Neural progenitor cell (in vitro differentiated cells): ENCODE measurements at regions not wholly inside any gene's neighbourhood (a gene's known extent, or its start where the extent isn't known, plus 50 kb on each side); places are given as distances from the start of the nearest gene placed in this dataset.

Source experiments
- DNase-seq: peaks from one replicate; pipeline ENCODE4 v3.0.0-alpha.2; 2016; ENCODE audit warnings: low spot score
- H2AFZ ChIP-seq: fragments of 200-600 bp; sonication (generic); replicated peaks from 2 replicates; pipeline ENCODE4 v1.6.1; 2016; ENCODE audit warnings: antibody characterized with exemption
- H3F3A ChIP-seq: fragments of 200-600 bp; sonication (generic); 2 replicates; pipeline ENCODE4 v1.6.1; 2016; ENCODE audit warnings: antibody characterized with exemption, low read depth
- H3K27ac ChIP-seq: fragments of 200-600 bp; sonication (generic); 2 replicates; pipeline ENCODE4 v1.5.1; 2016; ENCODE audit warnings: mild to moderate bottlenecking
- H3K27me3 ChIP-seq: fragments of 200-600 bp; sonication (generic); 2 replicates; pipeline ENCODE4 v1.6.1; 2016; ENCODE audit warnings: mild to moderate bottlenecking, moderate library complexity
- H3K36me3 ChIP-seq: fragments of 200-600 bp; sonication (generic); 2 replicates; pipeline ENCODE4 v1.5.1; 2016
- H3K4me1 ChIP-seq: fragments of 200-600 bp; sonication (generic); 2 replicates; pipeline ENCODE4 v1.6.1; 2016; ENCODE audit warnings: mixed run types
- H3K4me2 ChIP-seq: fragments of 200-600 bp; sonication (generic); 2 replicates; pipeline ENCODE4 v1.6.1; 2016
- H3K4me3 ChIP-seq: fragments of 200-600 bp; sonication (generic); 2 replicates; pipeline ENCODE4 v1.5.1; 2016
- H3K79me2 ChIP-seq: fragments of 200-600 bp; sonication (generic); 2 replicates; pipeline ENCODE4 v1.6.1; 2016; ENCODE audit warnings: low read depth
- H3K9ac ChIP-seq: fragments of 200-600 bp; sonication (generic); 2 replicates; pipeline ENCODE4 v1.6.1; 2016
- H3K9me3 ChIP-seq: fragments of 200-600 bp; sonication (generic); 2 replicates; pipeline ENCODE4 v1.5.1; 2016; ENCODE audit warnings: low read depth
- H4K20me1 ChIP-seq: fragments of 200-600 bp; sonication (generic); 2 replicates; pipeline ENCODE4 v1.6.1; 2016; ENCODE audit warnings: low read depth
- H3K27ac Mint-ChIP-seq: 3 replicates; pipeline ENCODE4 v1.8.0; 2021; ENCODE audit warnings: mixed read lengths
- H3K27me3 Mint-ChIP-seq: 2 replicates; pipeline ENCODE4 v1.8.0; 2022; ENCODE audit warnings: low read depth, mild to moderate bottlenecking, inconsistent platforms, moderate library complexity, mixed read lengths; ENCODE audit not compliant: insufficient read depth
- H3K36me3 Mint-ChIP-seq: 3 replicates; pipeline ENCODE4 v1.8.0; 2021; ENCODE audit warnings: mixed read lengths
- H3K4me1 Mint-ChIP-seq: 3 replicates; pipeline ENCODE4 v1.8.0; 2021; ENCODE audit warnings: mixed read lengths
- H3K4me3 Mint-ChIP-seq: 3 replicates; pipeline ENCODE4 v1.8.0; 2021; ENCODE audit warnings: mild to moderate bottlenecking, moderate library complexity, mixed read lengths
- H3K9me3 Mint-ChIP-seq: 3 replicates; pipeline ENCODE4 v1.8.0; 2020; ENCODE audit warnings: mixed read lengths
- CTCF ChIP-seq: fragments of 200-600 bp; sonication (generic); IDR thresholded peaks from 2 replicates; pipeline ENCODE4 v1.5.1; 2017; ENCODE audit warnings: antibody characterized with exemption, mild to moderate bottlenecking
- EZH2 ChIP-seq: fragments of 200-600 bp; sonication (generic); IDR thresholded peaks from 2 replicates; pipeline ENCODE4 v1.6.1; 2017; ENCODE audit warnings: antibody characterized with exemption, mild to moderate bottlenecking, moderate library complexity
- EZH2phosphoT487 ChIP-seq: fragments of 200-600 bp; sonication (generic); IDR thresholded peaks from 2 replicates; pipeline ENCODE4 v1.6.1; 2017; ENCODE audit warnings: antibody characterized with exemption

- peaks cover 33% of the 10 kb centered on the region for H3K27me3 ChIP-seq
- no peak overlapping the region for H3K4me2 ChIP-seq
- Mint-ChIP-seq H3K4me3 (no peak overlapping the region), H3K36me3 (no peaks in the 10 kb centered on the region), H3K4me1 (peaks cover 5% of the 10 kb centered on the region), H3K9me3 (no peaks in the 10 kb centered on the region), H3K27me3 (peaks cover 5% of the 10 kb centered on the region), H3K27ac (no peak overlapping the region)
- no peak for DNase-seq
- no peaks in the 10 kb centered on the region for H3K79me2 ChIP-seq
- no peak overlapping the region for H3K27ac ChIP-seq
- no peak overlapping the region for H3K9ac ChIP-seq
- H3K4me3 ChIP-seq = no peak overlapping the region
- H3F3A ChIP-seq = no peaks in the 10 kb centered on the region
- no peaks in the 10 kb centered on the region for H3K36me3 ChIP-seq
- H2AFZ ChIP-seq = no peak overlapping the region
- H3K4me1 ChIP-seq = no peaks in the 10 kb centered on the region
- no peaks in the 10 kb centered on the region for H3K9me3 ChIP-seq
- no peaks in the 10 kb centered on the region for H4K20me1 ChIP-seq
- TF ChIP-seq CTCF (no peak), EZH2phosphoT487 (no peak), EZH2 (no peak)
Observed at GRCh38 chr9:68601081-68601480, 60.4 kb upstream of the TMEM252 start.

DNA sequence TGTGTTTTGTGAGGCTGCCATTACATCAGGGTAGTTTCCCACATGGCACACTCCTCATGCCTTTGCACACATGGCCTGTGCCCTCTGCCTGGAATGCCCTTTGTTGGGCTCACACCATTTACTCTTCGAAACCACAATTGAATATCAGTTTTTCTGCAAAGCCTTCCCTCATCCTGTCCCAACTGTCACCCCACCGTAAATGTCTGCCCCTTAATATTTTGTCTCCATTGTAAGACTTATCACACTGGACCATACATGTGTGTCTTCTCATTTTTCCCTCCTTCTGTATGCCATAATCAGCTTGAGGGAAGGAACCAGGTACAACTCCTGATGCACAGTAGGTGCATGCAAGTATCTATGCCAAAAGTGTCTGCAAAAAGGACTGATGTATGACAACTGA lies 62.7 kb upstream of the TMEM252 start:
- Histone ChIP-seq H3K9me3 (no peaks in the 10 kb centered on the region), H3K9ac (no peak overlapping the region), H3F3A (no peaks in the 10 kb centered on the region), H4K20me1 (no peaks in the 10 kb centered on the region), H3K79me2 (no peaks in the 10 kb centered on the region), H2AFZ (no peak overlapping the region), H3K4me3 (no peak overlapping the region), H3K4me1 (no peaks in the 10 kb centered on the region), H3K36me3 (no peaks in the 10 kb centered on the region), H3K4me2 (no peak overlapping the region), H3K27me3 (peaks cover 33% of the 10 kb centered on the region), H3K27ac (no peak overlapping the region)
- DNase-seq = no peak
- Mint-ChIP-seq H3K9me3 (peaks cover under 1% of the 10 kb centered on the region), H3K4me3 (no peak overlapping the region), H3K27me3 (peaks cover 6% of the 10 kb centered on the region), H3K36me3 (no peaks in the 10 kb centered on the region), H3K4me1 (no peaks in the 10 kb centered on the region), H3K27ac (no peak overlapping the region)
- TF ChIP-seq EZH2 (no peak), CTCF (no peak), EZH2phosphoT487 (no peak)

DNA sequence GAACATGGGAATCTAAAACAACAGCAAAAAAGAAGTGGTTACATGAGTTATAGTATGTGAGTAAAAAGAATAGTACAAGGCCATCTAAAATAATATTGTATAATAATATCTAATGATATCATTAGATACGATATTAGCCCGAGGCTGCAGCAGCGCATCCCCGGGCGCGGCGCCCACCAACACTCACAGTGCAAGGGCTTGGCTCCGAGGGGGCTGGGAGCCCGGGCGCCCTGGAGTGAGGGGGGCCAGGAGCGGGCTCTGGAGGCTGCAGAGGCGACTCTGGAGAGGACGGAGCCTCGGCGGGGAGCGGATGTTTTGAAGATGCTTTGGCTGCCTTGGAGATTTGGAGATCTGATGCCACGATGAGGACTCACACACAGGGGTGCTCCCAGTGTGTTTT lies 68.1 kb upstream of the TMEM252 start:
- Histone ChIP-seq H3F3A (no peaks in the 10 kb centered on the region), H3K36me3 (no peaks in the 10 kb centered on the region), H3K79me2 (no peaks in the 10 kb centered on the region), H2AFZ (no peak overlapping the region), H3K9ac (no peak overlapping the region), H3K4me2 (no peak overlapping the region), H3K9me3 (no peaks in the 10 kb centered on the region), H3K4me1 (no peaks in the 10 kb centered on the region), H3K27me3 (peaks cover 14% of the 10 kb centered on the region), H3K4me3 (no peak overlapping the region), H3K27ac (no peak overlapping the region), H4K20me1 (no peaks in the 10 kb centered on the region)
- no peak for DNase-seq
- H3K27me3 Mint-ChIP-seq = peaks cover 6% of the 10 kb centered on the region
- no peaks in the 10 kb centered on the region for H3K4me1 Mint-ChIP-seq
- H3K27ac Mint-ChIP-seq = no peak overlapping the region
- peaks cover 9% of the 10 kb centered on the region for H3K9me3 Mint-ChIP-seq
- peaks cover 2% of the 10 kb centered on the region for H3K36me3 Mint-ChIP-seq
- no peak overlapping the region for H3K4me3 Mint-ChIP-seq
- TF ChIP-seq EZH2phosphoT487 (no peak), EZH2 (no peak), CTCF (no peak)
